ENCODE measurements at regions not wholly inside any gene's neighbourhood (a gene's known extent, or its start where the extent isn't known, plus 50 kb on each side); places are given as distances from the start of the nearest gene placed in this dataset.
"Not testable (repeated sequence)": the region's sequence is repeated elsewhere in the genome, so short reads cannot be mapped to it uniquely, and the experiment has no call there.

GRCh38 chr1:99062192-99062591 lies 57.5 kb upstream of the PLPPR5 start:
- no peak for DNase-seq (ENCODE audit: low read depth, low spot score)

DNA sequence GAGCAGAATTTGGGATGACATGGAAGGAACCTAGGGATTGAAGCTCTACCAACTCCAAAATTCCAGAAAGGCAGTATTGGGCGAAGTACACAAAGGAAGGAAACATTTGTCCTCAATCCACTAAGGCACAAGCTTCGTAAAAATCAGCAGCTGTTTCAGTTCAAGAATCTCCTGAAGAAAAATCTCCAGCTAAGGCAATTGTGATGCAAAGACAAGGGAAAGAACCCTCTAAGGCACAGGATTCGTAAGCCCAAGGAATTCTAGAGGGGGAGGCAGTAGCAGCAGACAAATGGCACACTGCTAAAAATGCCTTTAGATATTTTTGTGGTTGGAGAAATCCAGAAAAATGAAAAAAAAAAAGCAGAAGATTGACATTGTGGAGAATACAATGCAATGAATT lies 64.5 kb upstream of the PLPPR5 start:
- DNase-seq (ENCODE audit: low read depth, low spot score): peak; percentile 28

DNA sequence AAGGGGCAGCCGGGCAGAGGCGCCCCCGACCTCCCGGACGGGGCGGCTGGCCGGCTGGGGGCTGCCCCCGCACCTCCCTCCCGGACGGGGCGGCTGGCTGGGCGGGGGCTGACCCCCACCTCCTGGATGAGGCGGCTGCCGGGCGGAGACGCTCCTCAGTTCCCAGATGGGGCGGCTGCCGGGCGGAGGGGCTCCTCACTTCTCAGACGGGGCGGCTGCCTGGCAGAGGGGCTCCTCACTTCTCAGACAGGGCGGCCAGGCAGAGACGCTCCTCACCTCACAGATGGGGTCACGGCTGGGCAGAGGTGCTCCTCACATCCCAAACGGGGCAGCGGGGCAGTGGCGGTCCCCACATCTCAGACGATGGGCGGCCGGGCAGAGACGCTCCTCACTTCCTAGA lies 73.9 kb upstream of the PLPPR5 start:
- not testable (repeated sequence) for DNase-seq (ENCODE audit: low read depth, low spot score)

GRCh38 chr1:99082366-99082765 lies 77.7 kb upstream of the PLPPR5 start:
- DNase-seq (ENCODE audit: low read depth, low spot score): no peak

DNA sequence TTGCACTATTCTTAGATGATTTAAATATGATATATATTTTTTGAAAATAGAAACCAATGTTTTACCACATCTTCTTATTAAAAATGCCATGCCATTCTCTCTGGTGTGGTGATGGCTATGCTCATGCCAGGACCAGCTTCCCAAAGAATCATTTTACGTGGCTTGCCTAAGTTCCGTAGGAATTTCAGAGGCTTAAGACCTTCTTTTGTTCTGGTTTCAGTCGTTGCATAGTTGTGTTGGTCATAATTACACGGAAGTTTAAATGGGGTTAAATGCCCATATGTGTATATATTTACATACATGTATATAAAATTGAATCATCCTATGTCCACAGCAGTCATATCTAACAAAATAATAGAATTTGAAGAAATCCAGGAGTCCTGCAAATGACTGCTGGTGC lies 78.7 kb upstream of the PLPPR5 start:
- no peak for DNase-seq (ENCODE audit: low read depth, low spot score)

DNA sequence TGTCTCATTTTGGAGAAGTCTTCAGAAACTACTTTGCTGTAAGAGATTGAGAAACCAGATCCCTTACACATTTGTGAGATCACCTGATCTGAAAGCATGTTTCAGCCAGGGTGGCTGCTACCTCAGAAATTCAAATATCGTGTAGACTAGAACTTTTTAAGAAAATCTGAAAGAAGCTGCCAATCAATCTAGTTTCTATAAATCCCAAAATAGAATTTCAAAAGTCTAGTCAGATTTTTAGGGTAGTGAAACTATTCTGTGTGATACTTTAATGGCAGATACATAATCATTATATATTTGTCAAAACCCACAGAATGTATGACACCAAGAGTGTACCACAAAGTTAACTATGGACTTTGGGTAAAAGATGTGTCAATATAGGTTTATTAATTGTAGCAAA lies 79.9 kb upstream of the PLPPR5 start:
- DNase-seq (ENCODE audit: low read depth, low spot score): no peak

- no peak for DNase-seq (ENCODE audit: low read depth, low spot score)
Measured at GRCh38 chr1:99086057-99086456, 81.4 kb upstream of the PLPPR5 start.

DNA sequence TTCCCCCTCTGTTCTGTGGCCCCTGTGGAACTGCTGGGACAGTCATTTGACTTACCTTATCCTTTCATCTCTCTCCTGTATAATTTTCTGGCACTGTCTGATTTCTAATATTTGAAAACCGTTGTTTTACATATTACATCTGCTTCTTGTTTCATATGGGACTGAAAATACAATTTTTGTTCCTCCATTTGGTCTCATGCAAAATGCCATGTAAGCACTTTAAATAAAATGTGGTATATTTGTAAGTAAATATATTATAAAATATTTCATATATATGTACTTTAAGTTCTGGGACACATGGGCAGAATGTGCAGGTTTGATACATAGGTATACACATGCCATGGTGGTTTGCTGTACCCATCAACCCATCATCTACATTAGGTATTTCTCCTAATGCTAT lies 93.9 kb upstream of the PLPPR5 start:
- DNase-seq (ENCODE audit: low read depth, low spot score): no peak

DNA sequence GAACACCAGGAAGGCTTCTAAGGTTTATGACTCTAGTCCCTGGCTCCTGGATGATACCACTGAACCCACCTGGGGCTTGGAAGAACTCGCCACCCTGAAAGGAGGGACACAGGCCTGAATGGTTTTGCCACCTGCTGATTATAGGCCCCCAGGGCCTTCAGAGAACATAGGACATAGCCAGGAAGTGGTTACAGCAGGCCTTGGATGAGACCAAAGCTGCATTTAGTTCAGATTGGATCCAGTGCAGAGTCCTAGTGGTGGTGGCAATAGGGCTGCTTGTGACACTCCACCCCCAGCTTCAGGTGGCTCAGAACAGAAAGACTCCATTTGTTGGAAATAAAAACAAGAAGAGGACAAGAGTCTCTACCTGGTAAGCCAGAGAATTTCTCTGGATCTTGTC lies 101.6 kb upstream of the PLPPR5 start:
- no peak for DNase-seq (ENCODE audit: low read depth, low spot score)

DNA sequence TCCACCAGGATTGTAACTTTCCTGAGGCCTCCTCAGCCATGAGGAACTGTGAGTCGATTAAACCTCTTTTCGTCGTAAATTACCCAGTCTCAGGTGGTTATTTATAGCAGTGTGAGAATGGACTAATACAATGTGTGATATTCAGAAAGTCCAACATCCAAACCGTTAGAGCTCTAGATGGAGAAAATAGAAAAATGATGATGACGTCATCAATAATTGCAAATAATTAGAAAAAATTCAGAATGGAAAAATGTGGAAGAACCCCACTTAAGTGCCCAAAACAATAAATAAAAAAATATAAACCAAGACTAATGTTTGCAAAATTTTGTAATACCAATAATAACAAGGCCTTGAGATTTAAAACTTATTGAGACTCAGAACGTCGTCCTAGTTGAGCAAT lies 103.0 kb upstream of the PLPPR5 start:
- DNase-seq (ENCODE audit: low read depth, low spot score): no peak

- no peak for DNase-seq (ENCODE audit: low read depth, low spot score)
Measured at GRCh38 chr1:99110140-99111041, 105.7 kb upstream of the PLPPR5 start.

DNA sequence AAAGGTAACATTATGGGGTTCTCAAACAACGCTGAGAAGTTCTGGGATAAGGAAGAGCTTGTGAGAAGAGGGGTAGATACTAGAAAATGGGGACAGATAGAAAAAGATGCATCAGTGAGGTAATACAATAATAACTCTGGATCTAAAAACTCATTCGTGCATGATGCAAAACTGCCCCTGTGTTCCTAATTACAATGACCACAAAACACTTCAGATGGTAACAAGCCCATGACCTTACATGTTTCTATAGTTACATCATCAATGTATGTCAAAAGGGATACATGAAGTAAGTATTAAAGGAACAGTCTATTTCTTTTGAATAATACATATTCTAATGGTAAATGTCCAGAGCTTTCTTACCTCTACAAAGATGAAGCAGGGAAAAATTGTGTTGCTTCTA lies 110.6 kb upstream of the PLPPR5 start:
- no peak for DNase-seq (ENCODE audit: low read depth, low spot score)

DNA sequence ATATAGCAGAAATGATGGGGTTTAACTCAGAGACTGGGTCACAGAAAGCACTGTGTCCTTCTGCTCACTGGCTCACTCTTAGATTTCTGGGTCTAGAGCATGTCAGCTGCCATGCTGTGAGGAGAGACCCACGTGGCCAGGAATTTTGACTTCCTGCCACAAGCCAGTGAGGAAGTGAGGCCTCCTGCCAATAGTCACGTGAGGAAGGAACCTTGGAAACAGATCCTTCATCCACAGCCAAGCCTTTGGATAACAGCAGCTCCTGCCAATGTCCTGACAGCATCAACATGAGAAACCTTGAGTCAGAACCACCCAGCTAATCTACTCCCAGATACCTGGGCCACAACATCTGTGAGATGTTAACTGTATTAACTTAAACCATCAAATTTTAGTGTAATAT lies 114.5 kb upstream of the PLPPR5 start:
- DNase-seq (ENCODE audit: low read depth, low spot score): no peak

DNA sequence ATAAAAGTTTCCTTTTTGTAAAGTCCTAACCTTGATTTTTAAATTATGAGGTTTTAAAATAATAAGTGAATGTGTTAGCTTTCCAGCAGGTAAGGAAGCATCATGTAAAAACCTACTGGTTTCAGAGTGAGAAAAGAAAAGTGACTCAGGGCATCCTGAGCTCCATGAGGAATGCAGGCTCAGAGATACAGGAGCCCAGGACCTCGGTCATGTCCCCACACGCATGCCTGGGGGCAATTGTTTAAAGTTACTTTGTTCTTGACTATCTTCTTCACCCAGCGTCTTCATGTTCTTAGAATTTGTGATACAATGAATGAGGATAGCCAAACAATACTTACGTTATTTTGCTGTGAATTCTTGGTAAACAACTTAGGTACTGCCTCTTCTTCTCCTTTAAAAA lies 117.4 kb upstream of the PLPPR5 start:
- DNase-seq (ENCODE audit: low read depth, low spot score): no peak

- no peak for DNase-seq (ENCODE audit: low read depth, low spot score)
Measured at GRCh38 chr1:99123936-99124335, 119.3 kb upstream of the PLPPR5 start.

DNA sequence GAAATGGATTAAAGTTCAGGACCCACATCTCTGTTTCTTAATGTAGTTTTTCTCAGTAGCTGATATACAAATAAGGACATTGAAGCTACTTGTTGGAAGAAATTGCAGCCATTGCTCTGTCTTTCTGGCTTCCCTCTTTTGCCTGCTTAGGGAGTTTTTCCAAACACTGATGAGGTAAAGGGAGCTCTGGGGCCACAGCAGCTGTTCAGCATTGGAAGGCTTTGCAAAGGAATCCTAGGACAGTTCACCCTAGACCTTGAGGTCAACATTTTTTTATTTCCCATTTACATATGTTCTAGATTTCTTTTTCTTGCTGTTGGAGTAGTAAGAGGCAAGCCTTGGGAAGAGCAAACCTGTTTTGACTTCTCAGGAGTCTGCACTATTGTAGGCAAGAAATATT lies 126.9 kb upstream of the PLPPR5 start:
- no peak for DNase-seq (ENCODE audit: low read depth, low spot score)

- DNase-seq (ENCODE audit: low read depth, low spot score): no peak
Measured at GRCh38 chr1:99133756-99134500, 129.3 kb upstream of the PLPPR5 start.

DNA sequence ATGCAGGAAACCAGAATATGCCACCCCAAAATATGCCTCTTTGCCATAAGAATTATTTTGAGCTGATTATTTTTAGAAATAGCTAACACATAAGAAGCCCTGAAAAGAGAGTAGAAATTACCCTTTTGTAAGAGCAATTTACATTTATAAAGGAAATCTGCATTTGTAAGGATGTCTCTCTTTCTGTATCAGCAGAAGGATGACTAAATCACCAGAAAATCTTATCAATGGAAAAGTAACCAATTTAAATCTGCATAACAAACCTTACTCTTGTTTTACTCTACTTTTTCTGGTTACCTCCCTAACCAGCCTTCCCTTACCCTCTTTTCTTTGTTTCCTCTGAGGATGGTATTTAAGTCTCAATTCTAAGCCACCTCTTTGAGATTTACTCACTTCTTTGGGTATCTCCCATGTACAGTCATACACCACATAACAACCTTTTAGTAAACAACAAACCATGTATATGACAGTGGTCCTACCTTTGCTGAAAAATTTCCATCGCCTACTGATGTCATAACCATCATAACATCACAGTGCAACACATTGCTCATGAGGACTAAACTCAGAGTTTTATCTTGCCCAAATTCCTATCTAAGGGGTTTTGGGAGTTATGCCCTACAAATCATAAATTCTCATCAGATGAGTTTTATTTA lies 126.6 kb upstream of the PLPPR4 start:
- no peak for DNase-seq (ENCODE audit: low read depth, low spot score)

DNA sequence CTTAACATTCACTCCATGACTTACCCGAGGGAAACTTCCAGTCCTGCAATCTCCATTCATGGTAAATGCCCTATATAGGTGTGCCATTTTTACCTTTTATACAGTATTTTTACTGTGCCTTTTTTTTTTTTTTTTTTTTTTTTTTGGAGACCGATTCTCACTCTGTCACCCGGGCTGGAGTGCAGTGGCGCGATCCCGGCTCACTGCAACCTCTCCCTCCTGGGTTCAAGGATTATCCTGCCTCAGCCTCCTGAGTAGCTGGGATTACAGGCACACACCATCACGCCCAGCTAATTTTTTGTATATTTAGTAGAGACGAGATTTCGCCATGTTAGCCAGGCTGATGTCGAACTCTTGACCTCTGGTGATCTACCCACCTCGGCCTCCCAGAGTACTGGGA lies 124.4 kb upstream of the PLPPR4 start:
- no peak for DNase-seq (ENCODE audit: low read depth, low spot score)

DNA sequence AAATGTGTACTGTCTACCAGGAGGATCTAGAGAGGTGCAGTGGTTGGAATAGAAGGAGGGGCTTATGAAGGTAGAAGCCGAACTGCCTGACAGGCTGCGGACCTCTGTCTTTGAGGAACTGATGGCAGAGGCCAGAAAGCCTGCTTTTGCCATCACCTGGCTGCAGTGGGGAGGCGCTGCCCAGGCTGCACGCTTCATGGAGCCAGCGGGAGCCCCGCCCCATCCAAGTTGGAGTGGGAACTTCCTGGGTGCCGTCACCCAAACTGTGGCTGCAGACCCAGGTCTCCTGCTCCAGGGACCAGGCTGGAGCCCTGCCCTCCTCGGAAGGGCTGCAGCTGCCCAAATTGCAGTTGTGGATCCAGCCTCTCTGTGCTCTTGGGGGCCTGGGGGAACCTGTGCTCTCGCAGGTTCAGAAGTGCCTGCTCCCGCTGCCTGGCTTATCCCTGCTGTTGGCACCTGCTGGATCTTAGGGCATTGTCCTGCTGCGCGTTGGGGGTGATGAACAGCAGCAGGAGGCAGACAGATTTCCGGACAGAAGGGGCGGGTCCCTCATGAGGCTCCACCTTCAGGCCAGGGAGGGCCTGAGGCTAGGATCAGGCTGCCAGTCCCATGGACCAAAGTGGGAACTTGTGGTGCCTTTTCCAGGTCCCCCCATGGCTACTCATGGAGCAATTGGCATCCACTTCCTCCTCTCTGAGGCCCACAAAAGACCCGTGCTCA lies 118.0 kb upstream of the PLPPR4 start:
- DNase-seq (ENCODE audit: low read depth, low spot score): no peak

DNA sequence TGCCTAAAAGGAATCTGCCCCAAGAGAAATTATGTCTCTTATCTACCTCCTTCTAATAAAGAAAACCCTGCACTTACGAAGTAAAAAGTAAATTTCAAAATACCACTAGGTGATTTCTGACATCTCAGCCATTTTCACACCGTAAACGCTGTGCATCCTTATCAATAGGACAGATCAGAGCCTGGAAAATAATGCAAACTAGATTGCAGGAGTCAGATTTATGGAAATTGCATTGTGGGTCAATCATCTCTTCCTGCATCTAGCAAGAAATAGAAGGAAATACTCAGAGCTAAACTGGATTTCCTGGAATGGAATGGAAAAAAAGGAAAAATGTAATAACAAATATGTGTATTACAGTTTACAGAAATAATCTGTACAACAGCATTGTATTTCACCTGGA lies 114.3 kb upstream of the PLPPR4 start:
- DNase-seq (ENCODE audit: low read depth, low spot score): no peak

DNA sequence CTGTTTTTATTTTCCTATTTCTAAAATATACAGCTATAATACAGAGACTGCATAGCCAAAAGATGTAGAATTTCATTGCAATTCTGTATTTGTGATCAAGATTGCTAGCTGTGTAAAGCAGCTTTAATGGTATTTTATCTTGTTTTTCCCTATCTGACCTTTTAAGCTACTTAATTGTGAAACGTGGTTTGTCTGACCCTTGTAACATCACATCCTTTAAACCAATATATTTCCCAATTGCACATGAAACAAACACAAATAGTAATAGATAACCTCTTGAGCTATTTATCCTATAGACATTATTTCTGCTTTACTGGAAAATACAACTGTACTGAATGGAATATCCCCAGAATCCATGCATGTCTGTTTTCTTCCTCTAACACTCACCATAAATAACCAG lies 112.2 kb upstream of the PLPPR4 start:
- no peak for DNase-seq (ENCODE audit: low read depth, low spot score)
